Fibroblast of skin of left quadriceps (primary cell): ENCODE measurements at regions not wholly inside any gene's neighbourhood (a gene's known extent, or its start where the extent isn't known, plus 50 kb on each side); places are given as distances from the start of the nearest gene placed in this dataset.
"Not testable (repeated sequence)": the region's sequence is repeated elsewhere in the genome, so short reads cannot be mapped to it uniquely, and the experiment has no call there.

ENCODE experiments used
- DNase-seq, 2 experiments: peaks; one replicate each; pipeline ENCODE4 v3.0.0-alpha.2; 2013; ENCODE audit warnings: low read depth in 2 of 2

DNA sequence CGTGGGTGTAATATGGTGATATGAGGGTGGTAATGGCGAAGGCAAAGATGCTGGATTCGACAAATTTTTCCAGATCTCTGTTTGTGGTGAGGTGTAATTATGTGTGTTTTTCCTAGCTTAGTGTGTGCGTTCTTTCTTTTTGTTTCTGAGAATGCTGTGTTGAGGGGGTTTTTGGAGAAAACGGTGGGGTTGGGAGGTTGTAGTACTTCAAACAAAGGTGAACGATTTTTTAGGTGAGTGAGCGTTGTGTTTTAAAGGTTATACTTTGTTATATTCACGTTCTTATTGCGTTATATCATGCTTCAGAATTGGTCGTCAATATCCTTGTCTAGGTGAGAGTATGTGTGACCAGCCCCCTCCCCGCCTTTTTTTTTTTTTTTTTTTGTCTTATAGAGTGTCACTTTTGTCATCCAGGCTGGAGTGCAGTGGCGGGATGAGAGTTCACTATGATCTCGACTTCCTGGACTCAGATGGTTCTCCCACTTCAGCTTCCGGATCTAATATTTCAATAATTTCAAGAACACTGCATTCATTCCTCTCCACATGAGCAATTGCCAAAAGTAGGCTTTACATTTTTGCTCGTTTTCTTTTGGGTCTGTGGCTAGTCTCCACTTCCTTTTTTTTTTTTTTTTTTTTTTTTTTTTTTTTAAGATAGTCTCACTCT lies 82.2 kb upstream of the RNU2-1 start:
- DNase-seq, result no peak

DNA sequence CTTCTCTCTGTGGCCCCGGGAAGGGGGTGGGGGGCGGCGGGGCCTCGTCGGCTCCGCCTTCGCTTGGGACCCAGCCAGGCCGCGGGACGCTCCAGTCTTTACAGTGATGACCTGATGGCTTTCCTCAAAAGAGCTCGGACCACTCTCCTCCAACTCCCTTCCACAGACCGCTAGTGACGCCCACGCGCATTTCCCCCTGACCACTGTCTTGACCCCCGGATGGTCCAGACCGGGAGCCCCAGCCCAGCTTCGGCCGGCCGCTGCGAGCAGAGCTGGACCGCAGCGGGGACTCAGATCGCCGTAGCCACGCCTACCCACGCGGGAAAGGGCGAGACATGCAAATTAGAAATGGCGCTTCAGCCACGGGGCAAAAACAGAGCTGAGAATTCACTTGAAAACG lies 81.6 kb upstream of the RNU2-1 start:
- no peak for DNase-seq

GRCh38 chr17:43314611-43315011 lies 80.8 kb upstream of the RNU2-1 start:
- no peak for DNase-seq

- no peak for DNase-seq
Observed at GRCh38 chr17:43312011-43312410, 78.2 kb upstream of the RNU2-1 start.

DNA sequence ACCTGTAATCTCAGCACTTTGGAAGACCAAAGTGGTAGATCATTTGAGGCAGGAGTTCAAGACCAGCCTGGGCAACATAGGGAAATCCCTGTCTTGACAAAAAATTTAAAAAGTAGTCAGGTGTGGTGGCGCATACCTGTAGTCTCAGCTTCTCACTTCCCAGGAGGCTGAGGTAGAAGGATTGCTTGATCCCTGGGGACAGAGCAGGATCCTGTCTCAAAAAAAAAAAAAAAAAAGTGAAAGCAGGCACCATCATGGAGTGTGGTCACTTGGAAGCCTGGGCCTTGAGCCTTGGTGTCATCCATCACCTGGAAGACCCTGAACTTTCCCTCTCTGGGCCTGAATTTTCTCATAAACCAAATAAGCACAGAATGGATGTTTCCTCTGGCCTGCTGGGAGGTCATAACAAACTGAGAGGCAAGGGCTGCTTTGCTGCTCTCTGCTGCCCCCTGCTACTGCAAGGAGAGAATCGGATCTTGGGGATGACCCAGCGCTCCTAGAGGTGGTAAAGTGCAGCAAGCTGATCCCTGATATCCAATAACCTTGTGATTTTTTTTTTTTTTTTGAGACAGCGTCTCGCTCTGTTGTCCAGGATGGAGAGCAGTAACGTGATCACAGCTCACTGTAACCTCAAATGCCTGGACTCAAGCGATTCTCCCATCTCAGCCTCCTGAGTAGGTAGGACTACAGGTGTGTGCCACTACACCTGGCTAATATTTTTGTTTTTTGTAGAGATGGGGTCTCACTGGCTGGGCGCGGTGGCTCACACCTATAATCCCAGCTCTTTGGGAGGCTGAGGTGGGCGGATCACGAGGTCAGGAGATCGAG lies 75.9 kb upstream of the RNU2-1 start:
- no peak for DNase-seq

DNA sequence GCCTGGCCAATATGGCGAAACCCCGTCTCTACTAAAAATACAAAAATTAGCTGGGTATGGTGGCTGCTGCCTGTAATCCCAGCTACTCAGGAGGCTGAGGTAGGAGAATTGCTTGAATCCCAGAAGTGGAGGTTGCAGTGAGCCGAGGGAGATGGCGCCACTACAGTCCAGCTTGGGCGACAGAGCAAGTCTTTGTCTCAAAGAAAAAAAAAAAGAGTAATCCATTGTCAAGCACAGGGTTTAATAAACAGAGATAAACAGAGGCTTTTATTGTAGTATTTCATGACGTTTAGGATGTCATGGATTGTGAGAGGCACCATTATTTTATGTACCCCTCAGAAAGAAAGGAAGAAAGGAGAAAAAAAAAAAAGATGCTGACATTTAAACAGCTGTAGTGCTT lies 75.2 kb upstream of the RNU2-1 start:
- no peak for DNase-seq

DNA sequence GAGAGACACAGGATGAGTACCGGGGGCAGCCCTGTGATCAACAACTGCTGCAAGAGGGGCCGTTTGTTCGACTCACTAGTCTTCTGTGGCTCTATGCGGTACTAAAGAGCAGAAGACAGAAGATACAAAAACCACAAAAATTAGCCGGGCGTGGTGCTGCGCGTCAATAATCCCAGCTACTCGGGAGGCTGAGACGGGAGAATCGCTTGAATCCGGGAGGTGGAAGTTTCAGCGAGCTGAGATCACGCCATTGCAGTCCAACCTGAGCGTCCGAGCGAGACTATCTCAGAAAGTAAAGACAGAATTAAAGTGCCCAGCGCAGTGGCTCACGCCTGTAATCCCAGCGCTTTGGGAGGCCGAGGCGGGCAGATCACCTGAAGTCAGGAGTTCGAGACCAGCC lies 71.0 kb upstream of the RNU2-1 start:
- DNase-seq, result not testable (repeated sequence)

DNA sequence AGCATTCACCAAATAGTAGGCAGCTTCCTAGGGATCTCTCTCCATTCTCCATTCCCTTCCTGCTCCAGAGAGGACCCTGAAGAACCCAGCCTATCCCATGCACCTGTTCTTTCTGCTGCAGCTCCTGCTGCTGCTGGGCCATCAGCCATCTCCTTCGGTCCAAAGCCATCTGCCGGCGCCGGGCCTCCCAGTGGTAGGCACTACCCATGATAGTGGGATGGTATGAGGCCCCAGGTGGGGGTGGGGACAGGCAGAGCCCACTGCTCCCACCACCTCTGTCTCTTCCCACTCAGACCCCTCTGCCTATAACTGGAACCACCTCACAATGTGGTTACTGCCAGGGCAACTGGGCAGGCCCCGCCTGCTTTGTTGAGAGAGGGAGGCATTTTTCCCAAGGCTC lies 69.3 kb upstream of the RNU2-1 start:
- DNase-seq, result not testable (repeated sequence)

DNA sequence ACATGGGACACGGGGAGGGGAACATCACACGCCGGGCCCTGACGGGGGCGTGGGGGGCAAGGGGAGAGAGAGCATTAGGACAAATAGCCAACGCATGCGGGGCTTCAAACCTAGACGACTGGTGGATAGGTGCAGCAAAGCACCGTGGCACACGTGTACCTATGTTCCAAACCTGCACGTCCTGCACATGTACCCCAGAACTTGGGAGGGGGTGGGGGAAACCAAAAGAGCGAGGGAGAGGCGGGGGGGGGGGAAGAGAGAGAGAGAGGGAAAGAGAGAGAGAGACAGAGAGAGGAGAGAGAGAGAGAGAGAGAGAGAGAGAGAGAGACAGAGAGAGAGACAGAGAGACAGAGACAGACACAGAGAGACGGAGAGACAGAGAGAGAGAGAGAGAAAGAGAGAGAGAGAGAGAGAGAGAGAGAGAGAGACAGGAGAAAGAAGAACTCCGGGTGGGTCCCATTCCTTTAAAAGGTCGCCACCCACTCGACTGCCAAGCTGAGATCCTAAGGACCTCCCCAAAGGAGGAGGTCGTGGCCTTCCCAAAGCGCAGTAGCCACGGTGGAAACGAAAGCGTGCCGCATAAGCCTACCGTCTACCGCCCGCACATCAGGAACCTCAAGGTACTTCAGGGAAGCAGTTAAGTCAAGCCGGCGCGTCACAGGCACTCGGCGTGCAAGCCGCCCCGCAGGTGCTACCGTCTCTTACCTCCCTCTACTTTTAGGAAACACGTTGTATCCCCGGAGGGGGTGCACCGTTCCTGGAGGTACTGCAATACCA lies 65.7 kb upstream of the RNU2-1 start:
- not testable (repeated sequence) for DNase-seq

GRCh38 chr17:43289670-43290069 lies 55.9 kb upstream of the RNU2-1 start:
- not testable (repeated sequence) for DNase-seq

GRCh38 chr17:43283606-43284005 lies 49.8 kb upstream of the RNU2-1 start:
- DNase-seq, result not testable (repeated sequence)
